K562 (cell line): ENCODE measurements at regions not wholly inside any gene's neighbourhood (a gene's known extent, or its start where the extent isn't known, plus 50 kb on each side); places are given as distances from the start of the nearest gene placed in this dataset.

ENCODE experiments used
- ATAC-seq: fragments of 200-7000 bp; cut with Tn5 transposase; 3 replicates; pipeline ENCODE4 v1.9.1; 2020; ENCODE audit warnings: moderate library complexity
- BruUV-seq: library from RNA; stranded (reverse); fragments of 400-500 nt; replicated peaks from 2 replicates; lab custom pipeline; 2021; lab: Mats Ljungman, UMichigan
- CTCF ChIA-PET: fragments of 300-600 bp; formaldehyde crosslinking; extraction: SDS; loops from one replicate; lab custom pipeline; 2021; ENCODE audit warnings: low intra/inter-chr PET ratio; lab: Yijun Ruan, JAX
- POLR2A ChIA-PET: fragments of 300-600, 350-650 bp; sonication (Branson Sonifier 250); formaldehyde crosslinking; extraction: SDS; loops from one replicate; lab custom pipeline; 2021; ENCODE audit warnings: antibody characterized with exemption, inconsistent platforms; lab: Yijun Ruan, JAX
- DNase-seq, 4 experiments: peaks; one replicate each; pipeline versions ENCODE4 v3.0.0 to v3.0.0-alpha.2; 2011 to 2018; ENCODE audit warnings: low spot score in 3 of 4, mixed read lengths in 3 of 4; ENCODE audit errors: extremely low read depth in 1 of 4
- FAIRE-seq: peaks from 2 replicates; lab custom pipeline; 2011; peaks lifted over from hg19 to GRCh38; lab: Jason Lieb, UNC
- H2AFZ ChIP-seq: 2 replicates; pipeline ENCODE4 v1.6.0; 2011; ENCODE audit warnings: low read depth, low read length, control low read depth, inconsistent platforms
- H3K27ac ChIP-seq: fragments of 200-600 bp; 3 replicates; pipeline ENCODE4 v1.8.0; 2011; ENCODE audit warnings: low read depth, mild to moderate bottlenecking, control low read depth, inconsistent platforms, low read length, moderate library complexity, mixed read lengths; ENCODE audit errors: extremely low read depth
- H3K27me3 ChIP-seq, 2 experiments: fragments of 300-600 bp in 1 of 2; 2 replicates in 1 of 2; 3 replicates in 1 of 2; pipeline versions ENCODE4 v1.6.0 to v1.8.0; 2011; ENCODE audit warnings: inconsistent platforms in 2 of 2, low read length in 2 of 2, mild to moderate bottlenecking in 1 of 2, mixed read lengths in 1 of 2, moderate library complexity in 1 of 2; ENCODE audit not compliant: control insufficient read depth in 2 of 2, insufficient read depth in 2 of 2
- H3K36me3 ChIP-seq: fragments of 300-600 bp; 3 replicates; pipeline ENCODE4 v1.8.0; 2011; ENCODE audit warnings: mild to moderate bottlenecking, low read length, inconsistent platforms; ENCODE audit not compliant: control insufficient read depth, insufficient read depth
- H3K4me1 ChIP-seq, 2 experiments: fragments of 200-600 bp in 1 of 2; replicated peaks in 1 of 2; 2 replicates in 1 of 2; 3 replicates in 1 of 2; pipeline versions ENCODE4 v1.5.1 to v1.8.0; 2011; ENCODE audit warnings: inconsistent platforms in 2 of 2, low read length in 2 of 2, mild to moderate bottlenecking in 1 of 2, mixed read lengths in 1 of 2, moderate library complexity in 1 of 2; ENCODE audit not compliant: control insufficient read depth in 2 of 2, insufficient read depth in 2 of 2
- H3K4me2 ChIP-seq: 2 replicates; pipeline ENCODE4 v1.6.1; 2011; ENCODE audit warnings: low read length, control low read depth, inconsistent platforms, mixed read lengths; ENCODE audit not compliant: insufficient read depth
- H3K4me3 ChIP-seq: fragments of 200-600 bp; sonication (generic), shearing (Covaris generic); 2 replicates; pipeline ENCODE4 v1.5.1; 2016; ENCODE audit warnings: control low read depth, inconsistent platforms
- H3K79me2 ChIP-seq: fragments of 200-600 bp; 3 replicates; pipeline ENCODE4 v1.8.0; 2011; ENCODE audit warnings: low read length, inconsistent platforms; ENCODE audit not compliant: control insufficient read depth, insufficient read depth
- H3K9ac ChIP-seq, 2 experiments: 2 replicates each; pipeline versions ENCODE4 v1.6.0 to v1.6.1; 2011; ENCODE audit warnings: low read depth in 2 of 2, low read length in 2 of 2, control low read depth in 1 of 2, inconsistent platforms in 1 of 2, mild to moderate bottlenecking in 1 of 2, mixed read lengths in 1 of 2; ENCODE audit not compliant: insufficient read depth in 1 of 2
- H3K9me1 ChIP-seq: one replicate; pipeline ENCODE4 v1.6.0; 2011; ENCODE audit warnings: inconsistent platforms, mild to moderate bottlenecking, low read length, moderate library complexity; ENCODE audit not compliant: control insufficient read depth, insufficient read depth
- H3K9me3 ChIP-seq: replicated peaks from 2 replicates; pipeline ENCODE4 v1.5.1; 2011; ENCODE audit warnings: low read depth, low read length, inconsistent platforms; ENCODE audit not compliant: control insufficient read depth, insufficient read depth
- H4K20me1 ChIP-seq: replicated peaks from 2 replicates; pipeline ENCODE4 v1.6.1; 2011; ENCODE audit warnings: low read length, inconsistent platforms, mixed read lengths; ENCODE audit not compliant: control insufficient read depth, insufficient read depth
- ETS2 ChIP-seq: IDR thresholded peaks from 2 replicates; pipeline ENCODE4 v1.6.1; 2016; ENCODE audit warnings: borderline replicate concordance, missing genetic modification characterization, mild to moderate bottlenecking, moderate library complexity, missing compliant biosample characterization; ENCODE audit not compliant: poor library complexity, severe bottlenecking
- GABPB2 ChIP-seq: fragments of 250-450 bp; sonication (Bioruptor Pico); conservative IDR thresholded peaks from 2 replicates; pipeline ENCODE4 v1.5.1; 2021; ENCODE audit warnings: mild to moderate bottlenecking
- MECOM ChIP-seq: fragments of 250-450 bp; sonication (Bioruptor Pico); IDR thresholded peaks from 2 replicates; pipeline ENCODE4 v1.8.0; 2022; ENCODE audit warnings: inconsistent platforms
- SRSF3 ChIP-seq: fragments of 200-400 bp; formaldehyde crosslinking; IDR thresholded peaks from 2 replicates; pipeline ENCODE4 v1.6.1; 2016; ENCODE audit warnings: mild to moderate bottlenecking, low read length, moderate library complexity; ENCODE audit not compliant: insufficient read depth
- ZFP36 ChIP-seq: fragments of 150-350 bp; IDR thresholded peaks from 2 replicates; pipeline ENCODE4 v1.6.1; 2018; ENCODE audit warnings: low read length, low read depth; ENCODE audit not compliant: partially characterized antibody
- ZNF57 ChIP-seq: fragments of 450-650 bp; formaldehyde crosslinking; IDR thresholded peaks from 2 replicates; pipeline ENCODE4 v1.4.0; 2020; ENCODE audit warnings: mild to moderate bottlenecking, moderate library complexity
- ZNF655 ChIP-seq: fragments of 250-450 bp; sonication (Bioruptor Pico); IDR thresholded peaks from 2 replicates; pipeline ENCODE4 v1.5.0; 2021
- WGBS: fragments of 100-300 bp; shearing (Covaris generic); methylation state at CpG from one replicate; pipeline ENCODE4 v1.1.6; 2016; ENCODE audit warnings: low coverage, mixed read lengths; ENCODE audit not compliant: insufficient coverage; ENCODE audit errors: missing lambda C conversion rate; 5-methylcytosine and 5-hydroxymethylcytosine counted together
- in situ Hi-C: fragments of 300-500 bp; cut with MboI; formaldehyde crosslinking; loops from 4 replicates; pipeline ENCODE4 v1.15.0; 2018; ENCODE audit warnings: inconsistent platforms, mixed read lengths
- intact Hi-C: fragments of 100-400 bp; cut with micrococcal nuclease; formaldehyde crosslinking; loops from 2 replicates; pipeline ENCODE4 v1.14.2; 2022
- TF ChIP-seq, protein P1 (sequence below): sonication (generic); formaldehyde crosslinking; IDR thresholded peaks from 2 replicates; pipeline ENCODE4 v1.8.0; 2023; ENCODE audit warnings: mild to moderate bottlenecking, missing genetic modification reagents
- TF ChIP-seq, protein P2 (sequence below): fragments of 250-450 bp; sonication (Bioruptor Pico); IDR thresholded peaks from 2 replicates; pipeline ENCODE4 v1.4.0; 2020; ENCODE audit warnings: borderline replicate concordance
- TF ChIP-seq, protein P3 (sequence below): fragments of 450-650 bp; formaldehyde crosslinking; IDR thresholded peaks from 2 replicates; pipeline ENCODE4 v1.4.0; 2020; ENCODE audit warnings: mild to moderate bottlenecking, moderate library complexity

- FAIRE-seq (peak; percentile 42), ATAC-seq (peak; percentile 51), DNase-seq (no peak)
- ChIA-PET CTCF (interaction anchor here (0.8 to 5.0 kb wide), 4 partner anchors 155 to 409 kb away, joined by 3 to 75 read pairs (median 6); no protein-coding TSS in a partner anchor), POLR2A (interaction anchor here (0.6 to 1.2 kb wide), 6 partner anchors 8 to 360 kb away, joined by 3 to 7 read pairs (median 4); no protein-coding TSS in a partner anchor)
- no peak overlapping the region for H3K4me3 ChIP-seq
- H3K27ac ChIP-seq = no peak overlapping the region
- peaks cover 5% of the 10 kb centered on the region; the same call in 2 of the 3 replicates for H3K79me2 ChIP-seq
- BruUV-seq = no TSS peak
- no peak overlapping the region for H3K4me2 ChIP-seq
- H3K9me1 ChIP-seq = no peaks in the 10 kb centered on the region
- peaks cover 24% of the 10 kb centered on the region; the same call in 2 of the 3 replicates for H3K36me3 ChIP-seq
- H3K9me3 ChIP-seq = peaks cover 3% of the 10 kb centered on the region; the same call in 1 of the 2 replicates
- H4K20me1 ChIP-seq = no peaks in the 10 kb centered on the region
- 40% methylated on average over 8 of the region's 8 CpGs for WGBS
- intact Hi-C loops = loop anchor here (2.0 to 10.0 kb wide), 5 partner anchors 255 to 1082 kb away; partner anchors contain the start of gene HBP1
- no peak overlapping the region; a peak in 1 of 4 replicates for H3K9ac ChIP-seq
- in situ Hi-C loops = loop anchor here (5.0 to 10.0 kb wide), 2 partner anchors 152 to 355 kb away; no protein-coding TSS in a partner anchor
- peaks cover 0 to 5% of the 10 kb centered on the region in 2 experiments; a peak in 1 of 5 replicates for H3K4me1 ChIP-seq
- H2AFZ ChIP-seq = no peak overlapping the region
- no peaks in the 10 kb centered on the region for H3K27me3 ChIP-seq
- TF ChIP-seq ZNF655 (CRISPR knock-in tag) = no peak
- TF ChIP-seq ZFP36 = no peak
- TF ChIP-seq, protein P1, sequence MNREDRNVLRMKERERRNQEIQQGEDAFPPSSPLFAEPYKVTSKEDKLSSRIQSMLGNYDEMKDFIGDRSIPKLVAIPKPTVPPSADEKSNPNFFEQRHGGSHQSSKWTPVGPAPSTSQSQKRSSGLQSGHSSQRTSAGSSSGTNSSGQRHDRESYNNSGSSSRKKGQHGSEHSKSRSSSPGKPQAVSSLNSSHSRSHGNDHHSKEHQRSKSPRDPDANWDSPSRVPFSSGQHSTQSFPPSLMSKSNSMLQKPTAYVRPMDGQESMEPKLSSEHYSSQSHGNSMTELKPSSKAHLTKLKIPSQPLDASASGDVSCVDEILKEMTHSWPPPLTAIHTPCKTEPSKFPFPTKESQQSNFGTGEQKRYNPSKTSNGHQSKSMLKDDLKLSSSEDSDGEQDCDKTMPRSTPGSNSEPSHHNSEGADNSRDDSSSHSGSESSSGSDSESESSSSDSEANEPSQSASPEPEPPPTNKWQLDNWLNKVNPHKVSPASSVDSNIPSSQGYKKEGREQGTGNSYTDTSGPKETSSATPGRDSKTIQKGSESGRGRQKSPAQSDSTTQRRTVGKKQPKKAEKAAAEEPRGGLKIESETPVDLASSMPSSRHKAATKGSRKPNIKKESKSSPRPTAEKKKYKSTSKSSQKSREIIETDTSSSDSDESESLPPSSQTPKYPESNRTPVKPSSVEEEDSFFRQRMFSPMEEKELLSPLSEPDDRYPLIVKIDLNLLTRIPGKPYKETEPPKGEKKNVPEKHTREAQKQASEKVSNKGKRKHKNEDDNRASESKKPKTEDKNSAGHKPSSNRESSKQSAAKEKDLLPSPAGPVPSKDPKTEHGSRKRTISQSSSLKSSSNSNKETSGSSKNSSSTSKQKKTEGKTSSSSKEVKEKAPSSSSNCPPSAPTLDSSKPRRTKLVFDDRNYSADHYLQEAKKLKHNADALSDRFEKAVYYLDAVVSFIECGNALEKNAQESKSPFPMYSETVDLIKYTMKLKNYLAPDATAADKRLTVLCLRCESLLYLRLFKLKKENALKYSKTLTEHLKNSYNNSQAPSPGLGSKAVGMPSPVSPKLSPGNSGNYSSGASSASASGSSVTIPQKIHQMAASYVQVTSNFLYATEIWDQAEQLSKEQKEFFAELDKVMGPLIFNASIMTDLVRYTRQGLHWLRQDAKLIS = 0 out of 2 replicates have a peak, but pooled peaks have one; percentile 17
- TF ChIP-seq ETS2 (tag) = no peak
- 0 out of 2 replicates have a peak, but pooled peaks have one; percentile 20 for TF ChIP-seq GABPB2 (CRISPR knock-in tag)
- no peak for TF ChIP-seq SRSF3
- TF ChIP-seq, protein P2, sequence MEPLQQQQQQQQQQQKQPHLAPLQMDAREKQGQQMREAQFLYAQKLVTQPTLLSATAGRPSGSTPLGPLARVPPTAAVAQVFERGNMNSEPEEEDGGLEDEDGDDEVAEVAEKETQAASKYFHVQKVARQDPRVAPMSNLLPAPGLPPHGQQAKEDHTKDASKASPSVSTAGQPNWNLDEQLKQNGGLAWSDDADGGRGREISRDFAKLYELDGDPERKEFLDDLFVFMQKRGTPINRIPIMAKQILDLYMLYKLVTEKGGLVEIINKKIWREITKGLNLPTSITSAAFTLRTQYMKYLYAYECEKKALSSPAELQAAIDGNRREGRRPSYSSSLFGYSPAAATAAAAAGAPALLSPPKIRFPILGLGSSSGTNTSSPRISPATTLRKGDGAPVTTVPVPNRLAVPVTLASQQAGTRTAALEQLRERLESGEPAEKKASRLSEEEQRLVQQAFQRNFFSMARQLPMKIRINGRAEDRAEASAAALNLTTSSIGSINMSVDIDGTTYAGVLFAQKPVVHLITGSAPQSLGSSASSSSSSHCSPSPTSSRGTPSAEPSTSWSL (CRISPR knock-in tag) = no peak
- TF ChIP-seq ZNF57 (CRISPR knock-in tag) = no peak
- TF ChIP-seq MECOM (CRISPR knock-in tag) = no peak
- TF ChIP-seq, protein P3, sequence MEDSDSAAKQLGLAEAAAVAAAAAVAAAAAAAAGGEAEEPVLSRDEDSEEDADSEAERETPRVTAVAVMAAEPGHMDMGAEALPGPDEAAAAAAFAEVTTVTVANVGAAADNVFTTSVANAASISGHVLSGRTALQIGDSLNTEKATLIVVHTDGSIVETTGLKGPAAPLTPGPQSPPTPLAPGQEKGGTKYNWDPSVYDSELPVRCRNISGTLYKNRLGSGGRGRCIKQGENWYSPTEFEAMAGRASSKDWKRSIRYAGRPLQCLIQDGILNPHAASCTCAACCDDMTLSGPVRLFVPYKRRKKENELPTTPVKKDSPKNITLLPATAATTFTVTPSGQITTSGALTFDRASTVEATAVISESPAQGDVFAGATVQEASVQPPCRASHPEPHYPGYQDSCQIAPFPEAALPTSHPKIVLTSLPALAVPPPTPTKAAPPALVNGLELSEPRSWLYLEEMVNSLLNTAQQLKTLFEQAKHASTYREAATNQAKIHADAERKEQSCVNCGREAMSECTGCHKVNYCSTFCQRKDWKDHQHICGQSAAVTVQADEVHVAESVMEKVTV (CRISPR knock-in tag) = 0 out of 2 replicates have a peak, but pooled peaks have one; percentile 3
Measured at GRCh38 chr7:106792233-106792926, 72.7 kb upstream of the PIK3CG start.
